Suppressor macrophage treated with lipopolysaccharide for 1 hour (primary cell): ENCODE measurements at regions not wholly inside any gene's neighbourhood (a gene's known extent, or its start where the extent isn't known, plus 50 kb on each side); places are given as distances from the start of the nearest gene placed in this dataset.

Source experiments
- DNase-seq, 3 donors: peaks; one replicate each; pipeline ENCODE4 v3.0.0-alpha.2; 2020 to 2022

GRCh38 chr4:123102897-123103471 lies 180.6 kb upstream of the NUDT6 start:
- DNase-seq: peak; percentile 27 to 65 (median 56)

- no peak for DNase-seq
These were observed 182.1 kb upstream of the NUDT6 start for GRCh38 chr4:123104310-123105025.

- no peak for DNase-seq
These were observed 182.6 kb upstream of the NUDT6 start for GRCh38 chr4:123105026-123105420.

DNA sequence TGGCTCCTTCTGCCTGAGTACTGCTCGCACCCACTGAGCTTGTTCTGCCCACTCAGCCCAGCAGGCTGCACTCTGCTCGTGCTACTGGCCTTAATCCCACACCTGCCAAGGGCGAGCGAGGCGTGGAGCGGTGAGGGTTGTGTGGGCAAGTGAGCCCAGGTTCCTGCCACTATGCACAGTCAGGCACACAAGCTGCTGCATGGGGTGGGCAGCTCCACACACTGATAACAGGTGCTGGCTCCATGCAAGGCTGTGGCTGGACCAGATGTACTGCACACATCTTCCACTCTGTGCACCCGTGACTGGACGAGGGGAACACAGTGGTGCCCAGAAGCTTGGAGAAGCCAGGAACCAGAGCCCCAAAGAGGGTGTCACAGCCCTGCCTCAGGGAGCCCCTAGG lies 184.3 kb upstream of the NUDT6 start:
- no peak for DNase-seq

GRCh38 chr4:123107444-123108252 lies 185.3 kb upstream of the NUDT6 start:
- no peak for DNase-seq

DNA sequence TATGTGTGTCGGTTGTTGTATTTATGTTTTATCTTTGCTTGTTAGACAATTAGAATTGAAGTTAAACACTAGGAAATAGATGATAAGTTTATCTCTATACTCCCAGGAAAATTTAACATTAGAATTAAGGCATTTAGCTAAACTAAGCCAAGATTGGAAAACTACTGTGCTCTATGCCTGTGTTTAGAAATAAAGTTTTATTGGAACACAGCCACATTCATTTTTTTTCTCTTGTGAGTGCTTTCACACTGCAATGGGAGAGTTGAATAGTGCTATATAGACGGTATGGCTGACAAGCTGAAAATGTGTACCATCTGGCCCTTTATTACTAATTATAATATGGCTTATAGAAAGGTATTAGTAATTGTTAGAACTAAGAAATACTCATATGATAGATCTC lies 186.7 kb upstream of the NUDT6 start:
- no peak for DNase-seq

DNA sequence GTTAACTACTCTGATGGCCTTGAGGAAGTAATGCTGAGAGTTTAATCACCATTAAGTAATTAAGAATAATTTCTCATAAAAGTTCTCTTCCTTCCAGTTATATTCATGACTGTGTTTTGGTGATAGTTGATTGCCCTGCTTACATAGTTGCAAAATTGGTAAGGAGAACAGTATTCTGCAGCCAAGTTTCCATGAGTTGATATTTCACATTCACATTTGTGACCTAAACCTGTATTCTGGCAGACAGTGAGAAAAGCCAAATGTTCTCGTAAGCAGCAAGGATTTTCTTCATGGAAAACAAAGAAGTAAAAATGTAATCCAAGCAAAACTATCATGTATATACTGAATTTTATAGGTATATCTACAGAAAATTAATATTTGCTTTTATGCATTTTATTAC lies 187.8 kb upstream of the NUDT6 start:
- DNase-seq: no peak

GRCh38 chr4:123110685-123111084 lies 188.3 kb upstream of the NUDT6 start:
- DNase-seq: no peak

DNA sequence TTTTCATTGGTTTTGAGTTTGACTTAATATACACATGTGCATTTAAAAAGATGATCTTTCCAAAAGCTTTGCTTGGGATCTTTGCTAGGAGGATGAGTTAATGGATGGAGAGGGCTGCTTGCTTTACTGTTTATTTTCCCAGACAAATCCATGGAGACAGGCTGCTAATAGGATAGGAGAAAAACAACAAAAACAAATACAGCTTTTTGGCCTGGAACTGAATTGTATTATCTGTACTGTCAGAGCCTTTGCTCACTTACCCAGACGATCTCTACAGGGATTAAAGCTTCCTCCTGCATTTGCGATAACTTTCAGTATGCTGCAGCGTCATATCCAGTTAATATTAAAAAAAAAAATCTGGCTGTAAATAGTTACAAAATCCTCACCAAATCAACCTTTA lies 190.8 kb upstream of the NUDT6 start:
- no peak for DNase-seq

- no peak for DNase-seq
These were observed 191.9 kb upstream of the NUDT6 start for GRCh38 chr4:123114084-123114914.

GRCh38 chr4:123114915-123115756 lies 192.7 kb upstream of the NUDT6 start:
- DNase-seq: no peak

DNA sequence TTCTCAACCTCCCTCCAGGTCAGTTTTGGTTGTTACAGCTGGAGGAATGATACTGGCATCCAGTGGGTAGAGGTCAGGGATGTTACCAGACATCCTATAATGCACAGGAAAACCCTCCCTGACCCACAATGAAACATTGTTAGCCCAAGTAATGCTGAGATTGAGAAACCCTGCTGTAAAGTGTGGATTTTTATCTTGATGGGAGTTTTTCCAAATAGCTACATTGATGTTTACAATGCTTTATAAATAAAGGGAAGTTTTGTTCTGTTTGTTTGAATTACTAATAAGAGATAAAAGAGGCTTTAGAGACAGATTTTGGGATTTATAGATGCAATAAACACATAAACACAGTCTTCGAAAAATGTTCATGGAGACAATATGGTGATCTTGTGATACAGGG lies 194.0 kb upstream of the NUDT6 start:
- DNase-seq: no peak

DNA sequence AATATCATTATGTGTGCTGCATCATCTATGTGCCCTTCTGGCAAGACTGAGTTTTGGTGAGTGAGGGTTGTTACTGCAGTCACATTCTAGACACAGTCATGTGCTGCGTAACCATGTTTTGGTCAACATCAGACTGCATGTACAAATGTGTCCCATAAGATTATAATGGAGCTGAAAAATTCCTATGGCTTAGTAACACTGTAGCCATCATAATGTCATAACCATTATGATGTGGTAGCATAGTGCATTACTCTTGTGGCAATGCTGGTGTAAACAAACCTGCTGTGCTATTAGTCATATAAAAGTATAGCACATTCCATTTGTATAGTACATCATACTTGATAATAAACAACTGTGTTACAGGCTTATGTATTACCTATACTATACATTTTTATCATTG lies 198.1 kb upstream of the NUDT6 start:
- DNase-seq: no peak

GRCh38 chr4:123121241-123121907 lies 199.0 kb upstream of the NUDT6 start:
- no peak for DNase-seq

DNA sequence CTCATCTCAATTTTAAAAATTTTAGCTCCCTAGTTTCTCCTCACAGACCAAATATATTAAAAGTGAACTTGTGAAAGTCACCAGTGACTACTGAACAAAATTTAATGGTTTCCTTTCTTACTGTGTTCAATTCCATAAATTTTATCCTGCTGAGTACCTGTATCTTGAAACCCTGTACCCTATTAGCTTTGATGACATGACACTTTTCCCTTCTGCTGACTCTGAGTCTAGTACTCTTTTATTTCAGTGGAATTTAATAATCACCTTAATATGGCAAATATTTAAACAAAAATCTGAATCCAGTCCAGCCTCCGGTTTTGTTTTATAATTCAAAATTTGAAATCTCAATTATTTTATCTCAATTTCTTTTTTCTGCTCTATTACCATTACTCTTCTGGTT lies 203.1 kb upstream of the NUDT6 start:
- no peak for DNase-seq

DNA sequence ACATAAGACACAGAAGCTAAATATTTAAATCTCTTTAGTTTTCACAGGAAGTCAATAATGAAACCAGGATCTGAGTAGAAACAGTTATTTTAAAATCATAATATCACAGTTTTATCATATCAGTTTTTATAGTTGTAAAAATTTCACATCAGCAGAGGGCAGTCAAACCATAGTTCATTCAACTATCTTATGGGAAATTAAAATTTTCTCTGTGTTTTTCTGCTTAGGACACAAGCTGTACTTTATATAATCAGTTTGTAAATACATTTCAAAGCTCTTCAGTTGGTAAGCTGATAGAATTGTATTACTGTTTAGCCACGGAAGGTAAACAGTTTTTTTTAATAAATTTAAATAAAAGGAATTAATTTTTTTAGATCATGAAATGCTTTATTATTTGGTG lies 204.8 kb upstream of the NUDT6 start:
- DNase-seq: peak; percentile 17 to 40 (median 25)

DNA sequence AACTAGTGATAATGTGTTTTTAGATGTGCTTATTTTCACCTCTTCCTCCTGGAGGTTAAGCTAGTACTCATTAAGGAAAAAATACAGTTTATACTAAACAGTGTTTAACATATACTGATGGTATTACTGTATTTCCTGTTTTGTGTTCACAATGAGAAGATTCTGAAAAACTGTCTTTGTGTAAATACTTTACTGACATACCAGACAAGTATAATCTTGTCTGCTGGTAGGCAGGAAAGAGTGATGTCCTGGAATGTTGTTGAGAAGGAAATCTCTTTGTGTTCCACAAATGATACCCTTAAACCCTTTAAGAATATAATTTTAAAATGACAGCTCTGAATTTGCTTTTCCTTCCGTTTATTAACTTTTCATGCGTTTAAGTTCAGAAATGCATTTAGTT lies 205.5 kb upstream of the NUDT6 start:
- no peak for DNase-seq

DNA sequence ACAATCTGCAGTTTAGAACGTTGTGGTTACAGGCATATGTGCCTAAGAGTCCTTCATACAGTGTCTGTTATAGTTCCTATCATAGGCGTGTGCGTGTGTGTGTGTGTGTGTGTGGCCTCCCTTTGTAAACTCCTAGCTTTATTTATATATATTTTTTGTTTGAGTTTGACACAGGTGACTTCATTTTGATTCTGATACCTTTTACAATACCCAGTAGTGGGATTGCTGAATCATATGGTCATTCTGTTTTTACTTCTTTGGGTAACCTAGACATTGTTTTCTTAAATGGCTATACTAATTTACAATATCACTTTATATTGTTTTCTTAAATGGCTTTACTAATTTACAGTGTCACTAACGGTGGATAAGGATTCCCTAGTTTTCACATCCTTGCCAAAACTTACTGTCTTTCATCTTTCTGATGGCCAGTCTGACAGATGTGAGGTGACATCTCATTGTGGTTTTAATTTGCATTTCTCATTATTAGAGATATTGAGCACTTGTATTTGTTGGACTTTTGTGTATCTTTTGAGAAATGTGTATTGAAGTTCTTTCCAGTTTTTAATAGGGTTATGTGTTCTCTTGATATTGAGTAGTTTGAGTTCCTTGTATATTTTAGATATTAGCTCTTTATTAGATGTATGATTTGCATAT lies 211.1 kb upstream of the NUDT6 start:
- DNase-seq: no peak

GRCh38 chr4:123144616-123145015 lies 222.2 kb upstream of the NUDT6 start:
- DNase-seq: peak in 1 of 3 donors; percentile 1

DNA sequence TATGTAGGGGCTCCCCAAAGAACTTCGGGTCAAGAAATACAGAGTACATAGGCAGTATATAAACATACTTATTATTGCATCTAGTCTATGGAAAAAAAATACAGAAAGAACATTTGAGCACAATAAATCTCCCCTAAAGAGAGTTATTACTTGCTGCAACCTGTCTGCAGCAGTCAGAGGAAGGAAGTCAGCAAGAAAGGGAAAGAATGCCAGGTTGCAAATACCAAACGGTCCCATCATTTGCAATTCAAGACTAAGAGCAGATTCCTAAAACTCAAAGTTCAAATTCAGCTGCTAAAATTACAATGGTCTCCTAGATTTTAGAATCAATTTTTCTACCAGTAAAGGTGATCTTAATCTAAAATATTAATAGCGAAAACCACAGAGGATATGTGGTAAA lies 236.2 kb upstream of the NUDT6 start:
- no peak for DNase-seq

DNA sequence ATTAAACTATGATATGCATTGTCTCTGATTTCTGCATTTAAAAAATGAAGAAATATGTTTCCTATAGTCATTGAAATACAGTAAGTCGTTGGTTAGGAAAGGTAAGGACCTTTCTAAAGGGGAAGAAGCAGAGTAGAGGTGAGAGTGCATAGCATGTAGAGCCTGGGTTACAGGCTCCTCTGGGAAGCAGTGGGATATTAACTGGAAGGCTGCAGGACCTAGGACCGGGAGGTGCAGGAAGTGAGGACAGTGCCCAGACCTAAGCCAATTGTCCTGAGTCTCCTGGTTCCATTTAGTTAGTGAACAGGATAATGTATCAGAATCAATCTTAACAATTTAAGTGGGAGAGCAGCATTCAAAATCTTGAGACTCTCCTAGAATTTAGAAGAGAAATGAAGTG lies 237.1 kb upstream of the NUDT6 start:
- no peak for DNase-seq
